D341Med (cell line): ENCODE measurements at regions not wholly inside any gene's neighbourhood (a gene's known extent, or its start where the extent isn't known, plus 50 kb on each side); places are given as distances from the start of the nearest gene placed in this dataset.

Experiments
- DNase-seq: peaks from one replicate; pipeline ENCODE4 v3.0.0; 2012; ENCODE audit warnings: low spot score

GRCh38 chr9:693201-694091 is 148.1 kb upstream of the DMRT1 start:
- no peak for DNase-seq

GRCh38 chr9:694092-694402 is 147.4 kb upstream of the DMRT1 start:
- no peak for DNase-seq

GRCh38 chr9:694403-695154 is 146.9 kb upstream of the DMRT1 start:
- no peak for DNase-seq

GRCh38 chr9:695252-695651 is 146.2 kb upstream of the DMRT1 start:
- no peak for DNase-seq

GRCh38 chr9:696332-697323 is 144.9 kb upstream of the DMRT1 start:
- no peak for DNase-seq

- no peak for DNase-seq
Measured at GRCh38 chr9:698276-698675, 143.2 kb upstream of the DMRT1 start.

- DNase-seq: no peak
Measured at GRCh38 chr9:698954-699353, 142.5 kb upstream of the DMRT1 start.

GRCh38 chr9:699396-699795 is 142.1 kb upstream of the DMRT1 start:
- no peak for DNase-seq

GRCh38 chr9:700365-701282 is 140.9 kb upstream of the DMRT1 start:
- no peak for DNase-seq

- no peak for DNase-seq
Measured at GRCh38 chr9:703392-703791, 138.1 kb upstream of the DMRT1 start.

GRCh38 chr9:706073-706472 is 135.4 kb upstream of the DMRT1 start:
- no peak for DNase-seq

- DNase-seq: peak; percentile 39
Measured at GRCh38 chr9:706606-707459, 134.7 kb upstream of the DMRT1 start.

GRCh38 chr9:708182-708550 is 133.3 kb upstream of the DMRT1 start:
- DNase-seq: no peak

GRCh38 chr9:708551-709432 is 132.7 kb upstream of the DMRT1 start:
- no peak for DNase-seq

GRCh38 chr9:710951-711745 is 130.3 kb upstream of the DMRT1 start:
- no peak for DNase-seq

- no peak for DNase-seq
Measured at GRCh38 chr9:711761-712553, 129.5 kb upstream of the DMRT1 start.

GRCh38 chr9:712643-713042 is 128.9 kb upstream of the DMRT1 start:
- DNase-seq: no peak

GRCh38 chr9:713091-713490 is 128.4 kb upstream of the DMRT1 start:
- no peak for DNase-seq
